ENCODE measurements at regions not wholly inside any gene's neighbourhood (a gene's known extent, or its start where the extent isn't known, plus 50 kb on each side); places are given as distances from the start of the nearest gene placed in this dataset.

DNA sequence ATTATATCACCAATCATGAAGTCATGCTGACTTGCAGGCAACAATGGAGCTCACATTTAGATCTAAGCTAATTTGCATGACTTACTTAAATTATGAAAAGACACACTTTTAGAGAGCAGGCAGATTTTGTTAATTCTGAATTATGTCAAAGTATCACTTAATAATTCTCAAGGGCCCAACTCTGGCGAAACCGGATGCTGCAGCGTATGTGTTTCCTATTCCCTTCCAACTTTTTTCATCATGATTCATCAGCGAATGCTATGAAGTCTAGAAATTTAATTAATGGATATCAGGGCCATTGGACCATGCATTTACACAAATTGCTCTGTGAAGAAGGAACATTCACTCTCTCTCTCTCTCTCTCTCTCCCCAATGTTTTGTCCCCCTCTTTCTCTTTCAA is 63.5 kb upstream of the GOLGA8A start:
- TF ChIP-seq, protein P1, sequence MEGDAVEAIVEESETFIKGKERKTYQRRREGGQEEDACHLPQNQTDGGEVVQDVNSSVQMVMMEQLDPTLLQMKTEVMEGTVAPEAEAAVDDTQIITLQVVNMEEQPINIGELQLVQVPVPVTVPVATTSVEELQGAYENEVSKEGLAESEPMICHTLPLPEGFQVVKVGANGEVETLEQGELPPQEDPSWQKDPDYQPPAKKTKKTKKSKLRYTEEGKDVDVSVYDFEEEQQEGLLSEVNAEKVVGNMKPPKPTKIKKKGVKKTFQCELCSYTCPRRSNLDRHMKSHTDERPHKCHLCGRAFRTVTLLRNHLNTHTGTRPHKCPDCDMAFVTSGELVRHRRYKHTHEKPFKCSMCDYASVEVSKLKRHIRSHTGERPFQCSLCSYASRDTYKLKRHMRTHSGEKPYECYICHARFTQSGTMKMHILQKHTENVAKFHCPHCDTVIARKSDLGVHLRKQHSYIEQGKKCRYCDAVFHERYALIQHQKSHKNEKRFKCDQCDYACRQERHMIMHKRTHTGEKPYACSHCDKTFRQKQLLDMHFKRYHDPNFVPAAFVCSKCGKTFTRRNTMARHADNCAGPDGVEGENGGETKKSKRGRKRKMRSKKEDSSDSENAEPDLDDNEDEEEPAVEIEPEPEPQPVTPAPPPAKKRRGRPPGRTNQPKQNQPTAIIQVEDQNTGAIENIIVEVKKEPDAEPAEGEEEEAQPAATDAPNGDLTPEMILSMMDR (IDR thresholded peaks at IDR 0.05): no peak
- TF ChIP-seq EP300 (IDR thresholded peaks at IDR 0.05): no peak

Data from upper lobe of left lung (tissue), 4 donors.